Muscle layer of colon (tissue), 2 donors: ENCODE measurements at regions not wholly inside any gene's neighbourhood (a gene's known extent, or its start where the extent isn't known, plus 50 kb on each side); places are given as distances from the start of the nearest gene placed in this dataset.

Experiments
- H3K27ac ChIP-seq: one replicate; pipeline ENCODE4 v1.7.0; 2013; ENCODE audit warnings: low read depth, mild to moderate bottlenecking, low read length, moderate library complexity
- H3K27me3 ChIP-seq, 2 donors: one replicate each; pipeline ENCODE4 v1.7.0; 2013; ENCODE audit warnings: low read length in 2 of 2, mild to moderate bottlenecking in 2 of 2; ENCODE audit not compliant: insufficient read depth in 2 of 2, control insufficient read depth in 1 of 2
- H3K36me3 ChIP-seq: one replicate; pipeline ENCODE4 v1.7.0; 2013; ENCODE audit warnings: mild to moderate bottlenecking, low read length; ENCODE audit not compliant: insufficient read depth
- H3K4me1 ChIP-seq: one replicate; pipeline ENCODE4 v1.7.0; 2013; ENCODE audit warnings: mild to moderate bottlenecking, low read length; ENCODE audit not compliant: insufficient read depth
- H3K4me3 ChIP-seq, 2 donors: one replicate each; pipeline ENCODE4 v1.7.0; 2013; ENCODE audit warnings: low read length in 2 of 2, low read depth in 1 of 2, mild to moderate bottlenecking in 1 of 2, moderate library complexity in 1 of 2
- H3K9ac ChIP-seq: one replicate; pipeline ENCODE4 v1.7.0; 2013; ENCODE audit warnings: low read length
- H3K9me3 ChIP-seq: one replicate; pipeline ENCODE4 v1.7.0; 2013; ENCODE audit warnings: mild to moderate bottlenecking, low read length
- donor health status: abdominal sarcoma.
- donor health status: Adenocarcinoma of cecum.

DNA sequence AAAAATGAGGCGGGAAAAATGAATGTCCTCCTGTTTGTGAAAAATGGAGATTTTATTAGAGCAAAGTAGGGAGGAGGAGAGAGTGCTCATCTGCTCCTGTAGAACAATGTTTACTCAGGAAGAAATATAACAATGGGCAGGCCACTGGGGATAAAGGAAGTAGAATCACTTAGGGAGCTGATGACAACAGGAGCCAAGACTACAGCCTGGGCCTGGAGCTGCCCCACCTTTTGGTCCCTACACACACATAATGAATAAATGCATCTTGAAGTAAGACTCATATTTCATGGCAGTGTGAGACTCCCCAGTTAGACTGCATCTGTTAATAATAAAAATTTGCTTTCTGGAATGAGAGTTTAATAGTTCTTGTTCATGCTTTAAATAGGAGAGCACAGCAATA, 1939.8 kb downstream of the EFNA5 start:
- Histone ChIP-seq H3K27ac (no peak overlapping the region), H3K4me1 (no peaks in the 10 kb centered on the region), H3K9ac (no peak overlapping the region), H3K9me3 (no peaks in the 10 kb centered on the region), H3K4me3 (no peak overlapping the region), H3K36me3 (no peaks in the 10 kb centered on the region), H3K27me3 (no peaks in the 10 kb centered on the region)

DNA sequence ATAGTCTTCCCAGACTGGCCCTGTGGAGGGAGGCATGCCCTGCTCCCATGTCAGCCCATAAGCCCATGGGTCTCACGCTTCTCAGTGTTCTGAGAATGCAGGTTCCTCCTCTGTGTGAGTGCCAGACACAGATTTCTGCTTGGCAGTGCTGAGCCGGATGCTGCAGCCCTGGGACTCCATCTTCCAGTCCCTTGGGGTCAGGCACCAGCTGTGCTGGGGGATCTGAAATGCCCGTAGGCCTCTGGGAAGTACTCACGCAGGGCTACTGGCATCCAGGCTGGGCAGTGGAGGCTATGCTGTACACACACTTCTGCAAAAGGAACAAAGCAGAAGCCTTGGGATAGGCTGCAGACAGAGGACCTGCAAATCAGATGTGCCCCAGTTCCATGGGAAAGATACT, 1944.6 kb downstream of the EFNA5 start:
- Histone ChIP-seq H3K4me1 (no peaks in the 10 kb centered on the region), H3K27me3 (no peaks in the 10 kb centered on the region), H3K9ac (no peak overlapping the region), H3K9me3 (no peaks in the 10 kb centered on the region), H3K36me3 (no peaks in the 10 kb centered on the region), H3K27ac (no peak overlapping the region), H3K4me3 (no peak overlapping the region)

DNA sequence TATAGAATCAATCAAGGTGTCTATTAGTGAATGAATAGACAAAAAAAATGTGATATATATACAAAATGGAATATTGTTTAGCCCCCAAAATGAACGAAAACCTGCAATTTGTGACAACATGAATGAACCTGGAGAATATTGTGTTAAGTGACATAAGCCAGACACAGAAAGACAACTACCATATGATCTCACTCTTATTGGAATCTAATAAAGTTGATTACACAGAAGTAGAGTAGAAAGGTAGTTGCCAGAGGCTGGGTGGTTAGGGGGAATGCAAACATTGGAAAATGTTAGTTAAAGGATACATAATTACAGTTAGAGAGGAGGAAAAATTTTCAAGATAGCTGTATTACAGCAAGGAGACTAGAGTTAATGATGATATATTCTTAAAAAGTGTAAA, 1962.3 kb downstream of the EFNA5 start:
- H3K27ac ChIP-seq, result no peak overlapping the region
- H3K9ac ChIP-seq, result no peak overlapping the region
- no peaks in the 10 kb centered on the region for H3K36me3 ChIP-seq
- H3K9me3 ChIP-seq, result no peaks in the 10 kb centered on the region
- H3K4me3 ChIP-seq, result no peak overlapping the region
- H3K27me3 ChIP-seq, result no peaks in the 10 kb centered on the region
- H3K4me1 ChIP-seq, result no peaks in the 10 kb centered on the region

DNA sequence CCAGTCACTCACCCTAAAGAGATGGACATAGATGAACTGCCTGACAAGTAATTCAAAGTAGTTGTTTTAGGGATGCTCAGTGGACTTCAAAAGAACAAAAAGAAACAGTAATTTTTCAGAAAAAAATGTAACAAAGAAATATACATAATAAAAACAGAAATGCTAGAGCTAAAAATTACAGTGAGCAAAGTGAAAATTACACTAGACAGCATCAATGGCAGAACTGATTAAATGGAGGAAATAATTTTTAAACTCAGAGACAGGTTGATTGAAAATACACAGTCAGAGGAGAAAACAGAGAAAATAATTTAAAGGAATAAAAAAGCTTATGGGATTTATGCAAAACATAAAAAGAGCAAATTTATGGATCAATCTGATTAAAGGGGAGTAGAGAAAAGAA, 1968.4 kb downstream of the EFNA5 start:
- no peak overlapping the region for H3K9ac ChIP-seq
- no peaks in the 10 kb centered on the region for H3K36me3 ChIP-seq
- no peak overlapping the region for H3K27ac ChIP-seq
- no peaks in the 10 kb centered on the region for H3K27me3 ChIP-seq
- H3K4me1 ChIP-seq, result no peaks in the 10 kb centered on the region
- H3K4me3 ChIP-seq, result no peak overlapping the region
- H3K9me3 ChIP-seq, result peaks cover 15% of the 10 kb centered on the region

DNA sequence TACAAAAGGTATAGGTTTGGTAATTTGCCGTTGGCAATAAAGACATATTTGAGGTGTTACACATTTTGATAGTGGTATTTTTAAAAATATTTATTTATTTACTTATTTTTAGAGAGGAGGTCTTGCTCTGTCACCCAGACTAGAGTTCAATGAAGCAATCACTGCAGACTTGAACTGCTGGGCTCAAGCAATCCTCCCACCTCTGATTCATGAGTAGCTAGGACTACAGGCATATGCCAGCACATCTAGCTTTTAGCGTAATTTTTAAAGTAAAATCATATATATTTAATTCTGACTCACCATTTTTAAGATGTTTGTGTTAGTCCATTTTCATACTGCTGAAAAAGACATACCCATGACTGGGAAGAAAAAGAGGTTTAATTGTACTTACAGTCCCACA, 1974.3 kb downstream of the EFNA5 start:
- Histone ChIP-seq H3K27me3 (no peaks in the 10 kb centered on the region), H3K4me1 (no peaks in the 10 kb centered on the region), H3K9me3 (peaks cover 5% of the 10 kb centered on the region), H3K27ac (no peak overlapping the region), H3K36me3 (no peaks in the 10 kb centered on the region), H3K9ac (no peak overlapping the region), H3K4me3 (no peak overlapping the region)

DNA sequence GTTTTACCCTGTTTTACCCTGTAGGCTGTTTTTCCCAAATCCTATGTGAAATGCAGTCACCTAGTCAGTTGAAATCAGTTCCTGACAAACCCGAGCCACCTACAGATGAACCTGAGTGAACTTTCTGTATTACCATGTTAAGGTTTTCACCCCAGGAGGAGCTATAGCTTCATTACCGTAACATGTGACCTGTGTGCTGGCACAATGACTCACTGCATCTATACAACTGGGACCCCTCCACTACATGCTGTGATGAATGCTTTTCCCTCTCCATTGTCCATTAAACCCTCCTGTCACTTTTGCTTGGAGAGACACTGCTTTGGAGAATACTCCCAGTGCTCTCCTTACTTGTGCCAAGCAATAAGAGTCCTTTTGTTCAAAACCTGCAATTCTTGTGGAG, 1974.8 kb downstream of the EFNA5 start:
- no peak overlapping the region for H3K27ac ChIP-seq
- no peak overlapping the region for H3K9ac ChIP-seq
- H3K27me3 ChIP-seq, result no peaks in the 10 kb centered on the region
- H3K4me3 ChIP-seq, result no peak overlapping the region
- no peaks in the 10 kb centered on the region for H3K36me3 ChIP-seq
- H3K9me3 ChIP-seq, result peaks cover under 1% of the 10 kb centered on the region
- no peaks in the 10 kb centered on the region for H3K4me1 ChIP-seq

DNA sequence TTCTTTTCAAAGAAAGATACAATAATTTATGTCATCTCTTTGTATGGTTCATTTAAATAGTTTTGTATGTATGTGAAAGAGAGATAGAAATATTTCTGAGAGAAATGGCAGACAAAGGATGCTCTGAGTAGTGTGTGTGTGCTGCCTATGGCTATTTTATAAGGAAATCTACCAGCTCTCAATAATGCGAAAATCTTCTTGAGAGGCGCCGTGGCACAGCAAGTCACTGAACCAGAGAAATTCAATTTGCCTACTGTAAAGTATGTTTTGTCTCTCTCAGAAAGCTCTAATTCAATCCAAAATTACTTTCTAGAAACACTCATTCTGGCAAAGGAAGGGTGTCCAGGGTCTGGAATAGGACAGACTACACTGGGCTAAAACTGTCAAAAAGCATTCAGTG, 1981.1 kb downstream of the EFNA5 start:
- H3K4me3 ChIP-seq, result no peak overlapping the region
- H3K27me3 ChIP-seq, result no peaks in the 10 kb centered on the region
- no peaks in the 10 kb centered on the region for H3K36me3 ChIP-seq
- H3K9me3 ChIP-seq, result no peaks in the 10 kb centered on the region
- H3K9ac ChIP-seq, result no peak overlapping the region
- H3K27ac ChIP-seq, result no peak overlapping the region
- no peaks in the 10 kb centered on the region for H3K4me1 ChIP-seq

DNA sequence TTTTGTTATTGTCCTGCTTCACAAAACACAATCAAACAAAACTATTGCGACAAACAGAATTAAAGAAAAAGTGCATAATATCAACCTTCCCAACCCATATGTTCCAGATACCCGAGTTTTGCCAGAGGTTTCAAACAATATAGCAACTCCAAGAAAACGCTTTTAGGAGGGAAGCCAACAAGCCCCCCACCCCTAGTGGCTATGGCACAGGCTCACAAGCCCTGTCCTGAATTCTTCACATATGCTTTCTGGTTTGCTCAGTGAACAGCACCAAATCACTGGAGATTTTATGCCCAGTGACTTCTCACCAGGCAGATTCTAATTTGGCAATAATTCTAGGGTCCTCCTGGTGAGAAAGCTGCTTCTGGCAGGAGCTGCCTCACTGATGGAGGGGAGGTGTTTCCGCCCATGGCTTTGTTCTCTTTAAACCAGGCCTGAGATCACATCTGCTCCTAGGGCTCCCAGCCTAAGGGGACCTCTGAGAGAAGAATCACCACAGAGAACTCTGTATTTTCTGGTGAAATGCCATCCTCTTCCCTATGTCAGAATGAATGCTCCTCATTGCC, 1982.4 kb downstream of the EFNA5 start:
- Histone ChIP-seq H3K4me1 (no peaks in the 10 kb centered on the region), H3K9ac (no peak overlapping the region), H3K36me3 (no peaks in the 10 kb centered on the region), H3K4me3 (no peak overlapping the region), H3K27me3 (no peaks in the 10 kb centered on the region), H3K9me3 (no peaks in the 10 kb centered on the region), H3K27ac (no peak overlapping the region)

DNA sequence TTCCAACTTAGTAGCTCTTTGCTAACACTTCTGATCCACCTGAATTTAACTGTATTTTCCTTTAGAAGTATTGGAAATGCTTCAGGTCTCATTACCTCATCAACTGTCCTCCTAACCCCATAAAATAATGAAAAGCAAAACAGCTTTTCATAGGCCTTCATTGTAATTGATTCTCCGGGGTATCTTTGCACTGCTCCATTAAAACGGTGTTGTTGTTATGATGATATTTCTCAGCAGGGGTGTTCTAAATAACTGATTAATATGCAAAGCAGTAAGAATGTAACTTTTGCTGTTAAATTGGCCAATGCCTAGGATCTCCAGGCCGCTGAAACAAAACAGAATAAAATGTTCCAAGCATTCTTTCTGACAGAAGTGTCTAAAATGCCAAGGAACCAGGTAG, 1983.2 kb downstream of the EFNA5 start:
- no peak overlapping the region for H3K4me3 ChIP-seq
- no peaks in the 10 kb centered on the region for H3K36me3 ChIP-seq
- H3K9me3 ChIP-seq, result no peaks in the 10 kb centered on the region
- no peak overlapping the region for H3K27ac ChIP-seq
- H3K9ac ChIP-seq, result no peak overlapping the region
- H3K4me1 ChIP-seq, result no peaks in the 10 kb centered on the region
- H3K27me3 ChIP-seq, result no peaks in the 10 kb centered on the region

DNA sequence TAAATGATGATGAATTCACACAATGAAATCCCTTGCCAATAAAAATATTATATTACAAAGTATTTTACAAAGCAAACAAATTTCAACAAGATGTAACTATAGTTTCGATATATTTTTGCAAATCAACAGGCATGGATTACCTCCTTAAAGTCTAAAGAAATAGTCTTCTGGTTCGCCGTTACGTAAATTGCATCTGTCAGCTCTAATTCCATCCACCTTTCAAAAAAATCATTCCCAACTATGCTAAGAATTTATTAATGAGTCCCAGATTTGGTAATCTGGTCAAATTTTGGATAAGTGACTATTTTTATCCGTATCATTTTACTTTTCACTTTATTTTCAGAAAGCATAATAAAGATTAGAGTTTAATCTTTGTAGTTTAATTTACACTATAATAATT, 1984.9 kb downstream of the EFNA5 start:
- Histone ChIP-seq H3K27me3 (no peaks in the 10 kb centered on the region), H3K4me1 (no peaks in the 10 kb centered on the region), H3K9me3 (no peaks in the 10 kb centered on the region), H3K27ac (no peak overlapping the region), H3K4me3 (no peak overlapping the region), H3K36me3 (no peaks in the 10 kb centered on the region), H3K9ac (no peak overlapping the region)

DNA sequence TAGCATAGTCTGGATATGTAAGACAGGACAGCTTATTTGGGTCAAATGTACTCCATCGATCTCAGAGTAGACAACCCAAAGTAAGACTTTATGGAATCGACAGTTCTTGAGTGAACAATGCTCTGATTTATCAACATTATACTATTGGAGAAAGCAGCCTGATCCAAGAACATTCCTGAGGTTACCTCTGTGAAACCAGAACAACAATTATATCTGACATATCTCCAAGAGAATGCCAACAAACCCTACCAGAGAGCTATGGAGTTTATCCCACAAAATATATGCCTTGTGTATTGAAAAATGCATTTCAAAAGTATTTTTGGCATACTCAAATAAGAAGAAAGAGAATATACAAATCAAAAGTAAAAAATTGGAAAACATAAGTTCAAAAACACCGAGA, 1985.9 kb downstream of the EFNA5 start:
- Histone ChIP-seq H3K36me3 (no peaks in the 10 kb centered on the region), H3K4me3 (no peak overlapping the region), H3K27me3 (no peaks in the 10 kb centered on the region), H3K4me1 (no peaks in the 10 kb centered on the region), H3K27ac (no peak overlapping the region), H3K9ac (no peak overlapping the region), H3K9me3 (no peaks in the 10 kb centered on the region)

DNA sequence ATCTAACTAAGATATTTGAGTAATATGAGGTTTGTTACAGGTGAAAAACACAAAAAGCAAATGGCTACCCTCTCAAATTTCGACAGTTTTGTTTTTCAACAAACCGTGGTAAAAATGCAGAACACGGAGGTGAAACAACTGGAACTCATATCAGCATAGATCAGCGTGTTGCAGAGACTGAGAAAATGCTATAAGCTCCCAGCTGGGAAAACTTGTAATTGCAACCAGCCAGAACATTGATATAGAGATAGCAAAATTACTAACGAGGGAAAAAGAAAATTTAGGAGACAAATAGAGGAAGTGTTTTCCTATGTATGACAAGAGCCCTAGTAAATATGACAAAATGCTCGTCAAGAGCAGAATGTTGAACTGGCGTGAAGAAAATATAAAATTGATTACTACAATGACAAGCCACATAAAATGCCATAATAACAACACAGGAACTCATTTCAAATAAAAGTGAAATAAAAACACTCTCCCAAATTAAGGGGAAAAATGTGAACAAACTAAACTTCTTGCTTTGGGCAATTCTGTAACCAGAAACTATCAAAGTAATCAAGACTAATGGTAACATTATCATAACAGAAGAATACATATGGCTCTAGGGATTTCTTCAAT, 1989.8 kb downstream of the EFNA5 start:
- H3K4me3 ChIP-seq, result no peak overlapping the region
- no peaks in the 10 kb centered on the region for H3K4me1 ChIP-seq
- no peaks in the 10 kb centered on the region for H3K9me3 ChIP-seq
- H3K27me3 ChIP-seq, result no peaks in the 10 kb centered on the region
- no peak overlapping the region for H3K27ac ChIP-seq
- no peaks in the 10 kb centered on the region for H3K36me3 ChIP-seq
- H3K9ac ChIP-seq, result no peak overlapping the region
